HG03139 (cell line): ENCODE measurements at regions not wholly inside any gene's neighbourhood (a gene's known extent, or its start where the extent isn't known, plus 50 kb on each side); places are given as distances from the start of the nearest gene placed in this dataset.

Experiments used
- ATAC-seq: cut with Tn5 transposase; IDR thresholded peaks from one replicate; pipeline ENCODE4 v1.9.1; 2021; ENCODE audit not compliant: unreplicated experiment

DNA sequence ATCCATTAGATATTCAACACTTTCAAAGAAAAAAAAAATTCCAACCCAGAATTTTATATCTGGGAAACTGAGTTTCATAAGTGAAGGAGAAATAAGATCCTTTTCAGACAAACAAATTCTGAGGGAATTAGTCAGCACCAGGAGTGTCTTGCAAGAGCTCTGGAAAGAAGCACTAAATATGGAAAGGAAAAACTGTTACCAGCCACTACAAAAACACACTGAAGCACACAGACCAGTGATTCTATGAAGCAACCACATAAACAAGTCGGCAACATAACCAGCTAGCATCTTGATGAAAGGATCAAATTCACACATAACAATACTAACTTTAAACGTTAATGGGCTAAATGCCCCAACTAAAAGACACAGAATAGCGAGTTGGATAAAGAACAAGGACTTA lies 368.4 kb upstream of the MIR17HG start:
- ATAC-seq, result no peak

DNA sequence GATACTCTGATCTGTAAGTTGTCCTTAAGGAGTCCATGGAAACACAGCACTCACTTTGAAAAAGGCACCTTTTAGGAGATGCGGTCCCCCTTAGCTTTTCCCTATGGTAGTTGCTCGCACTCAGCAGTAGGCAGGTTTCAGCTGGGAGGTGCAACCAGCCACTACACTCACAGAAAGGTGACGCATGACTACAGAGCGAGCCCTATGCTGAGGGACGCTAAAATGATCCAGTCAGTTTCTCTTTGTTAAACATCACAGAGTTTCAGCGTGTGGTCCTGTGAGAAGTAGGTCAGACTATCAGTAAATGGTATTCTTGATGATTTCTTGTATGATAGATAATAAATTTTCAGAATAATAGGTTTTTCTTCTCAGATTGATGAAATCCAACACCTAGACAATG lies 362.7 kb upstream of the MIR17HG start:
- no peak for ATAC-seq

DNA sequence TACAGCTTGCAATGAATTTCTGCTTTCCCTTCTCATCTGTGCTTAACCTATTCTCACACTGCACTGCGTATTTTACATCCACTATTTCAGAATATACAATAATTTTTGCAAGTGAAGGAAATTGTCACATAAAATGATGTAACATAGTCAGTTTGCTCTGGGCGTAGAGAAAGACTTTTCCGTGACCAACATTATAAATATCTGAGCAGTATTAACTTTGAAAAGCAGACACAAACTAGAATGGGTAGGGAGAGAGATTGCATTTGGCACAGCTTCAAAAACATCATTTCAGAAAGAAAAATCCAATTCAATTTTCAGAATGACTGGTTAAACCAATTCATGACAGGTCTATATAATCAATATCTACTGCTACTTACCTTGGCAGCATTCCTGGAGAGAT lies 352.5 kb upstream of the MIR17HG start:
- no peak for ATAC-seq

DNA sequence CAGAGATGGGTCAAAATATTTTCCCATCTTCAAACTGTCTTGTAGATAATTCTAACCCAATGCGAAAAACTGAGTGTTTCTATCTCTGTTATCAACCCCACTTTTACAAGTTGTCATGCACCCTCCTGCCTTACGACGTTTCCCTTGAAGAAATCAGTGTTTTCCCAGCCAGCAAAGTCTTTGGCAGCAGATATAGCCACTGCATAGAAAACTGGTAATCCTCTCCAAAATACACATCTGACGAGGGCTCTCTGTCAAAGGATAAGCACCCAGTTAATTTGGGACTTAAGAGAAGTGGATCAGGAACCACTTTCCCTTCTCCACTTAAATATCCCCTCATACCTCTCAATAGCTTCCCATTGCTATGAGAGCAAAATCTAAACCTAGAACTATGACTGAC lies 351.9 kb upstream of the MIR17HG start:
- no peak for ATAC-seq

DNA sequence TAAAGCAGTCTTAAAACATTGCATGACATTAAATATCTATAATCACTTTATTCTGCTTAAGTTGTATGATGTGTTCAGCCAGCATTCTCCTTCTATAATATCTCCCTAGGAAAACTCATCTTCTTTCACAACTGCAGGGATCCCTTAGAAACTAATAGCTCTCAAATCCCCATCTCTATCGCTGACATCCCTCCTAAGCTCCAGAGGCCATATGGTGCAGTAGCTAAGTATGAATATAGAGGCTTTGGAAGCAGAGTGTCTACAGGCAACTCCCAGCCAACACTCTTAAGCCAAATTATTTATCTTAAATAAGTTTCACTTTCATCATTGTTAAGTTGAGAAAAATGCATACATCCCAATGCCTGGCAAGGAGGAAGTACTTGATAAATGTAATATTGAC lies 349.5 kb upstream of the MIR17HG start:
- ATAC-seq, result no peak

DNA sequence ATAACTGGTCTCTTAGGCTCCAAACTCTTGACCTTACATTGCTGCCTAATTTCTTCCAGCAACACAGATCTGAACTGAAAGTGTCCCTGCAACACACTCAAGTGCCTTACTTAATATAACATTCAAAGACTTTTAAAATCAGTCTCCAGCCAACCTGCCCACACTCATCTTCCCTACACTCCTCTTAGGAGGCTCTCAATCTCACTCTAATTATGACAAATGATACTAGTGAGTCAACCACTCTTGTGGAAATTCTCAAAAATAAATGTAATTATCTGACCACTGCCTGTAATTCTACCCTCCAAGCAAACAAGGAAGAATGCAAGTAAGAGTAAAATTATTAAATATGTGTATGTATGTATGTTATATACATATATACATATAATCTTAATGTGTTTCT lies 348.1 kb upstream of the MIR17HG start:
- no peak for ATAC-seq

DNA sequence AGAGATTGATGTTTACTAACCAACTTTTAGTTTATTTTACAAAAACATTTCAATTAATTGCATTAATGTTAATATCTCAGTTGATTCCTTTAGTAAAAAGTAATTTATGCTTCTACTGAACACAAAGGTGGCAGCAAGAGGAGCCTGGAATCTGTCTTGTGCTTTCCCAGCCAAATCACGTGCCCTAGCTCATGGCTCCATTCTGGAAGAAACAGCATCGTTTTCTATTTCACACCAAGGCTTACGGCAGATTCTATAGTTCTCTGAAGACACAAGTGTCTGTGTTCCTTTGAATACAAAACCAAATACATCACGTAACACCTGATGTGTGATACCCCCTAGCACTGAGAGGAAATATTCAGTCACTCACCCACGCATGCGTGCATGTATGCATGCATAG lies 346.1 kb upstream of the MIR17HG start:
- ATAC-seq, result no peak

DNA sequence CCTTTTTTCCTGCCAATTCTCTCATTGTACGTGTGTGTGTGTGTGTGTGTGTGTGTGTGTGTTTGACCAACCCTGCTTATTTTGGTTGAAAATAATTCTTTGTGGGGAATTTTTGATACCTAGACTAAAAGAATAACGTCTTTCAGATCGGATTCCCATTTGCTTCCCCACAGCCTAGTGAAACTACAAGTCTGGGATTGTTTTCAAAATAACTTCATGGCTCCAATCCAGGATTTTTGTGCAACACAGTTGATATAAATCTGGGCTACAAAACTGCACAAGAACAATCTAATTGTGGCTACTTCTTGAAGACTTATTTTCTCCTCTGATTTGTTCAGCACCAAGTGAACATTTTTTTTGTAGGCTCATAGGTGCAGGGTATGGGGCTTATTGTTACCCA lies 332.8 kb upstream of the MIR17HG start:
- ATAC-seq, result no peak

DNA sequence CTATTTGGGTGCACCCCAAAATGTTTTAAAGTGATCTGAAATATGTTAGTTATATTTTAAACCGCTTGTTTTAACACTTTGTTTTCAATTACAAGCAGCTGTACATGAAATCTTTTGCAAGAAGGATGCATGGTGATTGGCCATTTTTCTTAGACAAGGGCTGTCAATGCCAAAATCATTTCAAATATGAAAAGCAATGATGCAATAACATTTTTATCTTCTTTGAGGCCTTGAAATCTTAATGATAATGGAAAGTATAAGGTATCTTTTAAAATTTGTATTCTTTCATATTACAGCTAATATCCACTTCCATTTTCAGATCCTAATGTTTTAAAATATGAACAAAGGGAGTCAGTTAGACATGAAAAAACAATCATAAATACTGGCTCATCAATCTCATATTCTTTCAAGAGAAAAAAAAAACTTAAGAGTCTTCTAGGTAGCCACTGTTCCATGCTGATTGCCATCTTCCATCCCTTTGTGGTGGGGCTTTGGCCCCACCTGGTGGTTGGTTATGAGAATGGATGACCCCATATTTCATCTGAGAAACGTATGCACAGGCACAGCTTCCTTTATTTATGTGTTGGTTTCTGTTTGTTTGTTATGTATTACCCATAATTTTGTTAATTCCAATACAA lies 330.3 kb upstream of the MIR17HG start:
- ATAC-seq, result peak; percentile 99

DNA sequence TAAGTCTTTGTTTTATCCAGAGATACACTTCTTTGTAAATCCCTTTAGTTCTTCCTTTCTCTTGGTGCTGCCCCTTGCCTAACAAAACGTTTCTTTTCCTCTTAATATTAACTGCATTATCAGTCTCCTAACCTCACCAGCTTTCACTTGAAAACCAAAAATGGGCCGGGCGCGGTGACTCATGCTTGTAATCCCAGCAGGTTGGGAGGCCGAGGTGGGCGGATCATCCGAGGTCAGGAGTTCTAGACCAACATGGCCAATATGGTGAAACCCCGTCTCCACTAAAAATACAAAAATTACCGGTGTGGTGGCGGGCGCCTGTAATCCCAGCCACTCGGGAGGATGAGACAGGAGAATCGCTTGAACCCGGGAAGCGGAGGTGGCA lies 329.8 kb upstream of the MIR17HG start:
- no peak for ATAC-seq

DNA sequence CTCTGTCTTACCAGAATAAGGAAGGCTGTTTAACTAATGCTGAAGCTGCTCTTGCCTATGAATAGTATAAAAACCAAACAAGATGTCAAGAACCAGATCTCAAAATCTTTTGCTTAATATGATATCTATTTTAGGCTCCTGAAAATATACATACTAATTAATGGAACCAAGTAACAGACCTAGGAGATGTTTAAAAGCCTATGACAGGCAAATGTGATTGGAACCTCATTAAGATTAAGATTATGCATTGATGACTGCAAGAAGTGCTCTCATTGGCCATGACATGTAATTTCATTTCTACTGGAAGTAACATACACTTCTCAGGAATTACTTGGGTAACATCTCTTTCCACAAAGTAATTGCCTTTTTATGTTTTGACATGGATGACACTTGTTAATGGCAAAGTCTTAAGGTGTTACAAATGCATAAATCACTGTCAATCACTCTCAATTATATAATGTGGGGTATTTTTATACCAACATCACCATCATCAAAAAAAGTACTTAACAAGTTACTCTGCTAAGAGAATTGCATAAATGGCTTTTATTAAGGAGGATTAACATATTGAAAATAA lies 326.9 kb upstream of the MIR17HG start:
- no peak for ATAC-seq

DNA sequence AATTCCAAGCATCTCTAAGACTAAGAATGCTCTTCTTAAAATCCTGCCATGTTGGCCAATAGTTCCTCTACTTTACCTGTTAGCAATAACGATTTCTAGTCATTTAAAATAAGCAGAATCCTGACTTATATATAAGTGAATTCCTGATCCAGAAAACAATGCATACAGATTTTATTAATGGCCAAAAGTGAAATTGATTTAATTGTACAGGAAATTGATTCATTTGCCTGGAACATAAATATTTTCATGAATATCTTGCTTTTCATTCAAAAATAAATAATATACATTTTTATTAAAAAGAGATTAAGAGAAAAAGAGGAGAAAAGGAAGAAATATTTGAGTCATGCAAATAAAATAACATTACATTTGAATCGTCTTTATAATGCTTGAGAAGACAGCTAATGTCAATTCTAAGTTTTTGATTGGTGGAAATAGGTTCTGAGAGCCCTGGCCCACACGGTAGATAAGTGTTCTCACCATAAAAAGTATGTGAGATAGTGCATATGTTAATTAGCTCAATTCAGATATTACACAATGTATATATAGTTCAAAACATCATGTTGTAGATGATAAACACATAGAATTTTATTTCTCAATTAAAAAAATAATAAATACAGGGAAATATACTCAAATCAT lies 323.2 kb upstream of the MIR17HG start:
- ATAC-seq, result no peak

DNA sequence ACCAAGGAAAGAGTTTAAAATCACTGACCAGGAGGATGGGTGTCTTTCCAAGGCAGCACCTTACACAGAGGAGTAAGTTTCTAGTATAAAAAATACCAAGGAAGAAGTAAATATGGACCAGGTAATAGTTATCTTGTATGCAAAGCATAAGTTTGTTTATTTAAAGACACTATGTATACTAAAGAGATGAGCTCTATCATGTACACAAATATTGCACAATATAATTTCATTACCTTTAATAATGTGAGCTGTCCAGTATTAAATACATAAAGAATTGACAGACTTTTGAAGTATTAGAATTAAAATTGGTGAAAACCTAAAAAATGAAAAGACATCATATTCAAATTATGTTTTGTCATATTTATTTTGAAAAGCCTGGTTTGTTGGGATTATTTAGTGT lies 322.0 kb upstream of the MIR17HG start:
- no peak for ATAC-seq

DNA sequence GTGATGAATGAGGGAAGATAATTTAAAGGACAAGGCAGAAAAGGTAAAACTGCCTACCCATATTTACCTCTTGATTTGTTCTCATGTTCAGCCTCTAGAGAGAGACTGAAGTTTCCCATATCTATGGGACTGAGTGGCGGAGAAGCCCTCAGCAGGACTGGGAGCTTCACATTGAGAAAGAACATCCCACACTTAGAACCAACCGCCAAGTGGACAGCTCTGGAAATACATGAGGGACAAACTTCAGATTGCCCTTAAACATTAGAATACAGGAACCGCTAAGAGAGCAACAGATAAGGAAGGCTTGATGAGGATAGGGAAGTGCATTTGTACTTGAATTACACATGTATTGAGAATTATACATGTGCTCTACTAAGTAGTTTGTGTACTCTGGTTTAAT lies 316.0 kb upstream of the MIR17HG start:
- no peak for ATAC-seq

DNA sequence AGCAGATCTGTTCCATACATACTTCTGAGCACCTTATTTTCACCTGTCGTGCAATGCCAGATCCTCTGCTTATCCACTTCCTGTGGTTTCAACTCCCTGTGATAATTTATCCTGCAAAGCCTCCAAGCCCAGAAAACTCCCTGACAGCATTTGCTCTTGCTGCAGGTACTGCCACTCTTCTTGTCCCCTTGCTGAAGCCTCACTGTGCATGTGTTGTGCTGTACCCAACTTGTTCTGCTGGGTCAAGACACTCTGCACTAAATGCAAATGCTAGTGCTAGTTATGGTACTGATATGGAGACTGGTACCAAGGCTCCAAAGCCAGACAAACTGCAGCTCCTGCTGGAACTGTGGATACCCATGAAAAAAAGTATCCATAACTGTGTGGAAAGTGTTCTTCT lies 315.4 kb upstream of the MIR17HG start:
- ATAC-seq, result no peak

DNA sequence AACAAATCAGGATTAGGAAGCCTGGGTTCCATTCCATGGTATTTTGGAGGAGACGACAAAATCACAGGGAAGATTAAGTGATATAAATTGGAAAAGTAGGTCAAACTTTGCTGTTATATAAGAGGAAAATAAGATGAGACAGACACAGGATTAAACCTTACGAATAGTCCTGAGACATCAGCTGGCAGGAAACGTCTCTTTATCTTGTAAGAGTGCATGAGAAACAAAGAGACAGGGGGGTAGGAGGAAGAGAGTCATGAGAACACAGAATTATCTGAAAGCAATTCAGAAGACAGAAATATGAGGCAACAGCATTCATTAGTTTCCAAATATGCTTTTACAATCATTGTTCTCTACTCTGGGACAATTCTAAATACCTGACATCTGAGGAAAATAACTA lies 310.6 kb upstream of the MIR17HG start:
- no peak for ATAC-seq

DNA sequence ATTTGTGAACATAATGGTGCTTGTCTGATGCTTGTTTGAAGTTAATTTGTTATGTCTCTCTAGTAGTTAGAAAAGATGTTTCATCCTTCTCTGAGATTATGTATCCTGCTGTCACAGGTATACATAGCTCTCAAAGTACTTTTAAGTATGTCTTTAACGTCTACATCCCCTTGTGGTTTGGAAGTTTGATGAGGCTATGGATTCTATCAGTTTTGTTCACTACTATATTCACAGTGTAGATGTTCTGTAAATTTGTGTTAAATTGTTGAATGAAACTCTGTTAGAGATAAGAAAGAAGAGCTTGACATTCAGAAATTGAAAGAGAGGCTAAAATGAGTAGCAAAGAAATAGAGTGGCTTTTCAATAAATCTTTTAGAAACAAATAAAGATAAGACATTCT lies 304.6 kb upstream of the MIR17HG start:
- ATAC-seq, result no peak

DNA sequence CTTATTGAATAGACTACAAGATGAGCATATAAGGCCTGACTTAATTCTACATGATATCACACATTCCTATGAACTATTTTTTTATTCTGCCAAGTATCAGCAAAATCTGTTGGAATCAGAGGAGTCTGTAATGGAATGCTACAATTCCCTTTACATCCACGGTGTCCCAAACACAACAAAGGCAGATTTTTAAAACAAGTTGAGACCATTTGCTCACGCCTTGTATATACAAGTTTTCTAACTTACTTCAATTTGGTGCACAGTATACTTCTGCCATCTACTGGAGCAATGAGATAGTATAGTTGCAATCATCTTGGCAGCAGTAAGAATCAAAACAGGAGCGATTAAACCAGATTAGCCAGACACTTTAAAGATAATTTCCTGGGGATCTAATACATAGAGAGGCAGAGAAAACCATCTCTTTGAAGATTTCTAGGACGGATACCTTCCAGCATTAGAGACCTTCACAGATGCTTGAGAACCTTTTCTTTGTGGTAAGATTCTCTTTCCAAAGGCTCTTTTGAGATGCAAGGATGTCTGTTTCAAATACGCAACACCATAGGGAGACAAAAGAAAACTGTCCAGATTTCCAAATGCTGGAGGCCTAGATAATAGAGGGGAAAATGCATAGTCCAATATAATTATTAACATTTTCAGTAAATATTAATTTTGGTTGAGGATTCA lies 302.0 kb upstream of the MIR17HG start:
- no peak for ATAC-seq

DNA sequence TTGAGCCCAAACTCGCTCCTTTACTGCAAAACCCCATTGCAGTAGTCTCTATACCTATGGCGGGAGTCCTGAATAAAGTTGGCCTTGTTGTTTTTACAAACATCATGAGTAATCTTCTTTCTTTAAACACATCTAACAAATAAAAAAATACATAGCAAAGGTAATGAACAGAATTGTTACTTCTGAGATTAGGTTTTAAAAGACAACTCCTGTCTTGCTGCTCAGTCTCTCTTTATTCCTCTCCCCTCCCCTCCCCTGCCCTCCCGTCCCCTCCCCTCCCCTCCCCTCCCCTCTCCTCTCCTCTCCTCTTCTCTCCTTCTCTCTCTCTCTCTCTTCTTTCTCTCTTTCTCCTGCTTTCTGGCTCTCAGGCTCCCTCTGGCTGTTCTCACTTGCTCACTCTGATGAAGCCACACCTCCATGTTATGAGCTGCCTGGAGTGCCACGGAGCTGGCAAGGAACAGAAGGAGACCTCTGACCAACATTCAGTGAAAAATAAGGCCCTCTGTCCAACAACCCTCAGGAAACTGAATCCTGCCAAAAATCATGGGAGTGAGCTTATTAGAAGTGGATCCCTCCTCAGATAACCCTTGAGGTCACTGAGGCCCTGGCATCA lies 300.7 kb upstream of the MIR17HG start:
- ATAC-seq, result no peak

DNA sequence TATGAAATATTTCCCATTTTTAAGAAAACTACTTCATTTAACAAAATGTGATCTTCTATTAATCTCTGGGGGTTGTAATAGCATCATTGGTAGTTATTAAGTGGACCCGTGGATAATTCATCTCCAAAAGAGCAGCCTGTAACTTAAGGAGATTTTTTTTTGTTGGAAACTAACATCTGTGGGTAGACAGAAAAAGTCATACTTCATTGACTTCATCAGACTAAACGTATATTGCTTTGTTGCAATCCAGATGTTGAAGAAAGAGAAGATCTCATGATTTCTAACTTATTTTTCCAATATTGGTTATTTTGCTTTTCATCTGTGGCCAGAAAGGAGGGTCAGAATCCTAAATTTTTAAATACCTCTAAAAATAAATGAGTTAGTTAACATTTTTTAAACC lies 296.5 kb upstream of the MIR17HG start:
- ATAC-seq, result no peak

DNA sequence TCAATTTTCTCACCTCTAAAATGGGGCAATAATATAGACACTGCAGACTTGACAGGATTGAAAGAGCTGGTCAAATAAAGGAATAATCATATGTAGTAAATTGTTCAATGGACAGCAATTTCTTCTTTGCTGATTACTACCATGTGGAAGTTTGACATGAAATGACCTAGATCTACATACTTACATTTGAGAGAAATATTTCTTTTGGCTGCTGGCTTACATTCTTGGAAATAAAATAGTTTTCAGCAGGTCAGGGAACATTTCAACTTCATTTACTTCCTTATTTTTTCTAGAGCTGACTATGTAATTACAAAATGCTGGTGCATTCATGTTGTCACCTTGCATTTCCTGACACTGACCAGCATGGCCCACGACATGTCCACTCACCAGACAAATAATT lies 294.6 kb upstream of the MIR17HG start:
- no peak for ATAC-seq
